K562 (cell line): ENCODE measurements at regions not wholly inside any gene's neighbourhood (a gene's known extent, or its start where the extent isn't known, plus 50 kb on each side); places are given as distances from the start of the nearest gene placed in this dataset.

ENCODE experiments used
- ATAC-seq: fragments of 200-7000 bp; cut with Tn5 transposase; 3 replicates; pipeline ENCODE4 v1.9.1; 2020; ENCODE audit warnings: moderate library complexity
- BruUV-seq: library from RNA; stranded (reverse); fragments of 400-500 nt; replicated peaks from 2 replicates; lab custom pipeline; 2021; lab: Mats Ljungman, UMichigan
- CTCF ChIA-PET: fragments of 300-600 bp; formaldehyde crosslinking; extraction: SDS; loops from one replicate; lab custom pipeline; 2021; ENCODE audit warnings: low intra/inter-chr PET ratio; lab: Yijun Ruan, JAX
- POLR2A ChIA-PET: fragments of 300-600, 350-650 bp; sonication (Branson Sonifier 250); formaldehyde crosslinking; extraction: SDS; loops from one replicate; lab custom pipeline; 2021; ENCODE audit warnings: antibody characterized with exemption, inconsistent platforms; lab: Yijun Ruan, JAX
- DNase-seq, 4 experiments: peaks; one replicate each; pipeline versions ENCODE4 v3.0.0 to v3.0.0-alpha.2; 2011 to 2018; ENCODE audit warnings: low spot score in 3 of 4, mixed read lengths in 3 of 4; ENCODE audit errors: extremely low read depth in 1 of 4
- FAIRE-seq: peaks from 2 replicates; lab custom pipeline; 2011; peaks lifted over from hg19 to GRCh38; lab: Jason Lieb, UNC
- H2AFZ ChIP-seq: 2 replicates; pipeline ENCODE4 v1.6.0; 2011; ENCODE audit warnings: low read depth, low read length, control low read depth, inconsistent platforms
- H3K27ac ChIP-seq: fragments of 200-600 bp; 3 replicates; pipeline ENCODE4 v1.8.0; 2011; ENCODE audit warnings: low read depth, mild to moderate bottlenecking, control low read depth, inconsistent platforms, low read length, moderate library complexity, mixed read lengths; ENCODE audit errors: extremely low read depth
- H3K27me3 ChIP-seq, 2 experiments: fragments of 300-600 bp in 1 of 2; 2 replicates in 1 of 2; 3 replicates in 1 of 2; pipeline versions ENCODE4 v1.6.0 to v1.8.0; 2011; ENCODE audit warnings: inconsistent platforms in 2 of 2, low read length in 2 of 2, mild to moderate bottlenecking in 1 of 2, mixed read lengths in 1 of 2, moderate library complexity in 1 of 2; ENCODE audit not compliant: control insufficient read depth in 2 of 2, insufficient read depth in 2 of 2
- H3K36me3 ChIP-seq: fragments of 300-600 bp; 3 replicates; pipeline ENCODE4 v1.8.0; 2011; ENCODE audit warnings: mild to moderate bottlenecking, low read length, inconsistent platforms; ENCODE audit not compliant: control insufficient read depth, insufficient read depth
- H3K4me1 ChIP-seq, 2 experiments: fragments of 200-600 bp in 1 of 2; replicated peaks in 1 of 2; 2 replicates in 1 of 2; 3 replicates in 1 of 2; pipeline versions ENCODE4 v1.5.1 to v1.8.0; 2011; ENCODE audit warnings: inconsistent platforms in 2 of 2, low read length in 2 of 2, mild to moderate bottlenecking in 1 of 2, mixed read lengths in 1 of 2, moderate library complexity in 1 of 2; ENCODE audit not compliant: control insufficient read depth in 2 of 2, insufficient read depth in 2 of 2
- H3K4me2 ChIP-seq: 2 replicates; pipeline ENCODE4 v1.6.1; 2011; ENCODE audit warnings: low read length, control low read depth, inconsistent platforms, mixed read lengths; ENCODE audit not compliant: insufficient read depth
- H3K4me3 ChIP-seq: fragments of 200-600 bp; sonication (generic), shearing (Covaris generic); 2 replicates; pipeline ENCODE4 v1.5.1; 2016; ENCODE audit warnings: control low read depth, inconsistent platforms
- H3K79me2 ChIP-seq: fragments of 200-600 bp; 3 replicates; pipeline ENCODE4 v1.8.0; 2011; ENCODE audit warnings: low read length, inconsistent platforms; ENCODE audit not compliant: control insufficient read depth, insufficient read depth
- H3K9ac ChIP-seq, 2 experiments: 2 replicates each; pipeline versions ENCODE4 v1.6.0 to v1.6.1; 2011; ENCODE audit warnings: low read depth in 2 of 2, low read length in 2 of 2, control low read depth in 1 of 2, inconsistent platforms in 1 of 2, mild to moderate bottlenecking in 1 of 2, mixed read lengths in 1 of 2; ENCODE audit not compliant: insufficient read depth in 1 of 2
- H3K9me1 ChIP-seq: one replicate; pipeline ENCODE4 v1.6.0; 2011; ENCODE audit warnings: inconsistent platforms, mild to moderate bottlenecking, low read length, moderate library complexity; ENCODE audit not compliant: control insufficient read depth, insufficient read depth
- H3K9me3 ChIP-seq: replicated peaks from 2 replicates; pipeline ENCODE4 v1.5.1; 2011; ENCODE audit warnings: low read depth, low read length, inconsistent platforms; ENCODE audit not compliant: control insufficient read depth, insufficient read depth
- H4K20me1 ChIP-seq: replicated peaks from 2 replicates; pipeline ENCODE4 v1.6.1; 2011; ENCODE audit warnings: low read length, inconsistent platforms, mixed read lengths; ENCODE audit not compliant: control insufficient read depth, insufficient read depth
- BRD9 ChIP-seq: fragments of 450-650 bp; IDR thresholded peaks from 2 replicates; pipeline ENCODE4 v1.6.1; 2018; ENCODE audit warnings: low read depth; ENCODE audit not compliant: partially characterized antibody
- CHCHD3 ChIP-seq: fragments of 250-450 bp; sonication (Bioruptor Pico); IDR thresholded peaks from 2 replicates; pipeline ENCODE4 v2.1.2; 2022; ENCODE audit warnings: mild to moderate bottlenecking
- CTBP1 ChIP-seq: fragments of 450-650 bp; IDR thresholded peaks from 2 replicates; pipeline ENCODE4 v1.6.1; 2016; ENCODE audit warnings: borderline replicate concordance
- GABPA ChIP-seq: fragments of 200-800 bp; sonication (Bioruptor generic); conservative IDR thresholded peaks from 2 replicates; pipeline ENCODE4 v1.6.1; 2016; ENCODE audit warnings: low read depth, missing genetic modification characterization, missing compliant biosample characterization
- HDAC3 ChIP-seq: fragments of 450-650 bp; IDR thresholded peaks from 2 replicates; pipeline ENCODE4 v1.6.1; 2018; ENCODE audit warnings: borderline replicate concordance, mild to moderate bottlenecking, moderate library complexity; ENCODE audit not compliant: partially characterized antibody
- KDM5B ChIP-seq: fragments of 200-600 bp; sonication (generic); IDR thresholded peaks from 2 replicates; pipeline ENCODE4 v1.6.1; 2012; ENCODE audit warnings: low read depth, mild to moderate bottlenecking, moderate library complexity, low read length, control low read depth, inconsistent platforms; ENCODE audit not compliant: insufficient replicate concordance
- MLX ChIP-seq, 2 experiments: fragments of 450-650 bp in 1 of 2; sonication (generic) in 1 of 2; formaldehyde crosslinking; conservative IDR thresholded peaks; 2 replicates each; pipeline versions ENCODE4 v1.4.0 to v1.8.1; 2020 to 2022; ENCODE audit warnings: mild to moderate bottlenecking in 1 of 2, missing genetic modification reagents in 1 of 2
- PTTG1 ChIP-seq: fragments of 450-650 bp; IDR thresholded peaks from 2 replicates; pipeline ENCODE4 v1.6.1; 2016; ENCODE audit warnings: low read depth, mild to moderate bottlenecking, missing genetic modification characterization, missing compliant biosample characterization
- VEZF1 ChIP-seq: fragments of 200-800 bp; sonication (Bioruptor generic); IDR thresholded peaks from 2 replicates; pipeline ENCODE4 v1.6.1; 2017; ENCODE audit warnings: missing genetic modification characterization, missing compliant biosample characterization
- ZNF140 ChIP-seq: fragments of 250-450 bp; sonication (Bioruptor Pico); IDR thresholded peaks from 2 replicates; pipeline ENCODE4 v1.8.0; 2021; ENCODE audit warnings: moderate library complexity, mild to moderate bottlenecking, inconsistent platforms
- ZNF512 ChIP-seq: IDR thresholded peaks from 2 replicates; pipeline ENCODE4 v1.6.1; 2016; ENCODE audit warnings: missing genetic modification characterization, missing compliant biosample characterization
- ZNF609 ChIP-seq: sonication (generic); formaldehyde crosslinking; IDR thresholded peaks from 2 replicates; pipeline ENCODE4 v1.8.1; 2023; ENCODE audit warnings: missing genetic modification reagents, mild to moderate bottlenecking, borderline replicate concordance
- ZNF717 ChIP-seq: fragments of 250-450 bp; sonication (Bioruptor Pico); IDR thresholded peaks from 2 replicates; pipeline ENCODE4 v1.5.0; 2021
- WGBS: fragments of 100-300 bp; shearing (Covaris generic); methylation state at CpG from one replicate; pipeline ENCODE4 v1.1.6; 2016; ENCODE audit warnings: low coverage, mixed read lengths; ENCODE audit not compliant: insufficient coverage; ENCODE audit errors: missing lambda C conversion rate; 5-methylcytosine and 5-hydroxymethylcytosine counted together
- in situ Hi-C: fragments of 300-500 bp; cut with MboI; formaldehyde crosslinking; loops from 4 replicates; pipeline ENCODE4 v1.15.0; 2018; ENCODE audit warnings: inconsistent platforms, mixed read lengths
- intact Hi-C: fragments of 100-400 bp; cut with micrococcal nuclease; formaldehyde crosslinking; loops from 2 replicates; pipeline ENCODE4 v1.14.2; 2022

- Histone ChIP-seq H3K79me2 (no peaks in the 10 kb centered on the region), H3K27me3 (no peaks in the 10 kb centered on the region), H3K4me2 (peak overlapping the region; percentile 9; the same call in 1 of the 2 replicates), H3K36me3 (no peaks in the 10 kb centered on the region), H3K27ac (0 out of 3 replicates have a peak overlapping the region, but pooled peaks have one; percentile 8), H3K9me1 (no peaks in the 10 kb centered on the region), H3K9ac (no peak overlapping the region), H3K4me3 (no peak overlapping the region), H3K4me1 (peaks cover 0 to 3% of the 10 kb centered on the region in 2 experiments; a peak in 3 of 5 replicates), H3K9me3 (no peaks in the 10 kb centered on the region), H2AFZ (peak overlapping the region; percentile 61), H4K20me1 (no peaks in the 10 kb centered on the region)
- intact Hi-C loops = no loop called here
- no TSS peak for BruUV-seq
- FAIRE-seq (no peak), DNase-seq (no peak), ATAC-seq (0 out of 3 replicates have a peak, but pooled peaks have one; percentile 38)
- ChIA-PET CTCF (no interaction called here), POLR2A (no interaction called here)
- 13% methylated on average over 12 of the region's 12 CpGs for WGBS
- in situ Hi-C loops = no loop called here
- TF ChIP-seq MLX (CRISPR knock-in tag; conservative IDR thresholded peaks at IDR 0.05) (no peak), KDM5B (no peak), ZNF609 (CRISPR knock-in tag) (no peak), VEZF1 (CRISPR knock-in tag) (0 out of 2 replicates have a peak, but pooled peaks have one; percentile 14), ZNF512 (0 out of 2 replicates have a peak, but pooled peaks have one; percentile 24), ZNF140 (CRISPR knock-in tag) (no peak), PTTG1 (tag) (no peak), ZNF717 (no peak), CHCHD3 (no peak), HDAC3 (no peak), BRD9 (no peak), GABPA (tag) (no peak), CTBP1 (no peak)
These were observed 105.8 kb upstream of the RIPOR2 start for GRCh38 chr6:25041485-25042035.
